Fibroblast of lung (primary cell): ENCODE measurements at regions not wholly inside any gene's neighbourhood (a gene's known extent, or its start where the extent isn't known, plus 50 kb on each side); places are given as distances from the start of the nearest gene placed in this dataset.

ENCODE experiments used
- DNase-seq, 2 donors: peaks; one replicate each; pipeline versions ENCODE4 v3.0.0 to v3.0.0-alpha.2; 2010; ENCODE audit warnings: low read depth in 2 of 2
- H2AFZ ChIP-seq: 2 replicates; pipeline ENCODE4 v1.5.1; 2012; ENCODE audit warnings: low read length, control low read depth, inconsistent platforms
- H3K27ac ChIP-seq: 2 replicates; pipeline ENCODE4 v1.5.1; 2011; ENCODE audit warnings: low read length, control low read depth; ENCODE audit not compliant: insufficient read depth
- H3K27me3 ChIP-seq: 2 replicates; pipeline ENCODE4 v1.5.1; 2011; ENCODE audit warnings: mild to moderate bottlenecking, low read length; ENCODE audit not compliant: control insufficient read depth, insufficient read depth
- H3K36me3 ChIP-seq: 2 replicates; pipeline ENCODE4 v1.5.1; 2011; ENCODE audit warnings: low read length; ENCODE audit not compliant: control insufficient read depth, insufficient read depth
- H3K4me1 ChIP-seq: 2 replicates; pipeline ENCODE4 v1.5.1; 2011; ENCODE audit warnings: low read length; ENCODE audit not compliant: control insufficient read depth, insufficient read depth; ENCODE audit errors: extremely low read depth
- H3K4me2 ChIP-seq: 2 replicates; pipeline ENCODE4 v1.5.1; 2011; ENCODE audit warnings: low read length, control low read depth; ENCODE audit not compliant: insufficient read depth; ENCODE audit errors: extremely low read depth
- H3K4me3 ChIP-seq, 4 experiments: fragments of 200-600 bp in 1 of 4; sonication (generic) in 1 of 4; replicated peaks in 1 of 4; 2 replicates each; pipeline ENCODE4 v1.5.1; 2011 to 2016; ENCODE audit warnings: low read length in 4 of 4, low read depth in 3 of 4, mild to moderate bottlenecking in 3 of 4, control low read depth in 2 of 4, inconsistent platforms in 1 of 4, mixed read lengths in 1 of 4; ENCODE audit not compliant: insufficient read depth in 1 of 4; ENCODE audit errors: control extremely low read depth in 1 of 4
- H3K79me2 ChIP-seq: 2 replicates; pipeline ENCODE4 v1.5.1; 2012; ENCODE audit warnings: mild to moderate bottlenecking, low read length, inconsistent platforms; ENCODE audit not compliant: control insufficient read depth, insufficient read depth
- H3K9ac ChIP-seq: 2 replicates; pipeline ENCODE4 v1.5.1; 2011; ENCODE audit warnings: mild to moderate bottlenecking, low read length, control low read depth; ENCODE audit not compliant: insufficient read depth
- H3K9me3 ChIP-seq: 2 replicates; pipeline ENCODE4 v1.5.1; 2012; ENCODE audit warnings: low read depth, low read length; ENCODE audit not compliant: control insufficient read depth, insufficient read depth
- H4K20me1 ChIP-seq: 2 replicates; pipeline ENCODE4 v1.5.1; 2011; ENCODE audit warnings: low read length; ENCODE audit not compliant: control insufficient read depth, insufficient read depth; ENCODE audit errors: extremely low read depth
- EZH2 ChIP-seq: IDR thresholded peaks from 2 replicates; pipeline ENCODE4 v1.5.1; 2012; ENCODE audit warnings: low read length, control low read depth, mild to moderate bottlenecking; ENCODE audit errors: missing control alignments
- TF ChIP-seq, protein P1 (sequence below), 2 donors: IDR thresholded peaks in 1 of 2; conservative IDR thresholded peaks in 1 of 2; 1 replicate in 1 of 2; 2 replicates in 1 of 2; pipeline ENCODE4 v1.5.1; 2011 to 2012; ENCODE audit warnings: low read length in 2 of 2, control low read depth in 1 of 2, inconsistent platforms in 1 of 2, low read depth in 1 of 2, mild to moderate bottlenecking in 1 of 2

- H3K36me3 ChIP-seq: no peaks in the 10 kb centered on the region
Observed at GRCh38 chr6:105794870-105795269, 291.3 kb upstream of the PRDM1 start.

DNA sequence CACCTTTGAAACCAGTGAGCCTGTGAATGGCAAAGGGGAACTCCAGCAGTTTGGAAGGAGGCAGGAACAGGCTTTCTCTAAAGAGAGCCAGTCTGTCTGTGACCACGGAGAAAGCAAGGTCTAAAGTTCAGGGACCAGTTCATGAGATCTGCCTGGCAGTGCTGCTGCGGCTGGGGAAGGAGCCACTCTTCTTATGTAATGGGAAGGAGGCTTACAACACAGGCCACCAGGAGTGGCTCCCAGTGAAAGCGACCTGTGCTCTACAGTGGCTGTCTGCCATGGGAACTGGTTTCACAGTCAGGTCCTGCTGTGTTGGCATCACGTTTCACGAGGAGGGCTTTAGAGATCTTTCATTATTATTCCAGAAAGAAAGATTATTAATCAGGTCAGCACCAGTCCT, 291.9 kb upstream of the PRDM1 start:
- H3K27ac ChIP-seq: no peak overlapping the region
- H2AFZ ChIP-seq: no peak overlapping the region
- H3K9me3 ChIP-seq: no peaks in the 10 kb centered on the region
- DNase-seq: no peak
- no peak overlapping the region for H3K4me2 ChIP-seq
- peaks cover 6% of the 10 kb centered on the region for H3K4me1 ChIP-seq
- no peaks in the 10 kb centered on the region for H4K20me1 ChIP-seq
- H3K36me3 ChIP-seq: no peaks in the 10 kb centered on the region
- H3K4me3 ChIP-seq: no peak overlapping the region
- H3K9ac ChIP-seq: no peak overlapping the region
- no peaks in the 10 kb centered on the region for H3K79me2 ChIP-seq
- TF ChIP-seq, protein P1, sequence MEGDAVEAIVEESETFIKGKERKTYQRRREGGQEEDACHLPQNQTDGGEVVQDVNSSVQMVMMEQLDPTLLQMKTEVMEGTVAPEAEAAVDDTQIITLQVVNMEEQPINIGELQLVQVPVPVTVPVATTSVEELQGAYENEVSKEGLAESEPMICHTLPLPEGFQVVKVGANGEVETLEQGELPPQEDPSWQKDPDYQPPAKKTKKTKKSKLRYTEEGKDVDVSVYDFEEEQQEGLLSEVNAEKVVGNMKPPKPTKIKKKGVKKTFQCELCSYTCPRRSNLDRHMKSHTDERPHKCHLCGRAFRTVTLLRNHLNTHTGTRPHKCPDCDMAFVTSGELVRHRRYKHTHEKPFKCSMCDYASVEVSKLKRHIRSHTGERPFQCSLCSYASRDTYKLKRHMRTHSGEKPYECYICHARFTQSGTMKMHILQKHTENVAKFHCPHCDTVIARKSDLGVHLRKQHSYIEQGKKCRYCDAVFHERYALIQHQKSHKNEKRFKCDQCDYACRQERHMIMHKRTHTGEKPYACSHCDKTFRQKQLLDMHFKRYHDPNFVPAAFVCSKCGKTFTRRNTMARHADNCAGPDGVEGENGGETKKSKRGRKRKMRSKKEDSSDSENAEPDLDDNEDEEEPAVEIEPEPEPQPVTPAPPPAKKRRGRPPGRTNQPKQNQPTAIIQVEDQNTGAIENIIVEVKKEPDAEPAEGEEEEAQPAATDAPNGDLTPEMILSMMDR (conservative IDR thresholded peaks at IDR 0.05 in 1 of 2, IDR thresholded peaks at IDR 0.05 in 1 of 2; ENCODE audit: low read depth in 1 of 2, low read length in 2 of 2): no peak
- TF ChIP-seq EZH2: no peak
- no peaks in the 10 kb centered on the region for H3K27me3 ChIP-seq

More at GRCh38 chr6:105794870-105795269, 291.3 kb upstream of the PRDM1 start:
- Histone ChIP-seq H4K20me1 (no peaks in the 10 kb centered on the region), H3K4me2 (no peak overlapping the region), H2AFZ (no peak overlapping the region), H3K27ac (no peak overlapping the region), H3K9ac (no peak overlapping the region), H3K9me3 (no peaks in the 10 kb centered on the region), H3K79me2 (no peaks in the 10 kb centered on the region), H3K4me1 (peaks cover 6% of the 10 kb centered on the region), H3K27me3 (no peaks in the 10 kb centered on the region), H3K4me3 (no peak overlapping the region)
- no peak for DNase-seq
- no peak for TF ChIP-seq EZH2
- TF ChIP-seq, protein P1 (conservative IDR thresholded peaks at IDR 0.05 in 1 of 2, IDR thresholded peaks at IDR 0.05 in 1 of 2; ENCODE audit: low read depth in 1 of 2, low read length in 2 of 2): no peak

GRCh38 chr6:105793130-105793529, 293.0 kb upstream of the PRDM1 start:
- H3K9ac ChIP-seq: no peak overlapping the region
- H3K9me3 ChIP-seq: no peaks in the 10 kb centered on the region
- no peaks in the 10 kb centered on the region for H3K79me2 ChIP-seq
- H2AFZ ChIP-seq: no peak overlapping the region
- H4K20me1 ChIP-seq: no peaks in the 10 kb centered on the region
- peaks cover 4% of the 10 kb centered on the region for H3K4me1 ChIP-seq
- no peak for TF ChIP-seq EZH2
- TF ChIP-seq, protein P1 (conservative IDR thresholded peaks at IDR 0.05 in 1 of 2, IDR thresholded peaks at IDR 0.05 in 1 of 2; ENCODE audit: low read depth in 1 of 2, low read length in 2 of 2): no peak
- DNase-seq: no peak
- H3K36me3 ChIP-seq: no peaks in the 10 kb centered on the region
- H3K27ac ChIP-seq: no peak overlapping the region
- H3K27me3 ChIP-seq: no peaks in the 10 kb centered on the region
- H3K4me3 ChIP-seq: no peak overlapping the region
- H3K4me2 ChIP-seq: no peak overlapping the region
